IMR-90 (cell line): ENCODE measurements at regions not wholly inside any gene's neighbourhood (a gene's known extent, or its start where the extent isn't known, plus 50 kb on each side); places are given as distances from the start of the nearest gene placed in this dataset.

ENCODE experiments used
- ATAC-seq: fragments of 200-7000 bp; cut with Tn5 transposase; 2 replicates; pipeline ENCODE4 v1.9.1; 2020; ENCODE audit warnings: low read depth, mild to moderate bottlenecking, moderate library complexity
- BruUV-seq: library from RNA; stranded (reverse); fragments of 400-500 nt; replicated peaks from 2 replicates; lab custom pipeline; 2021; lab: Mats Ljungman, UMichigan
- CTCF ChIA-PET: fragments of 300-600 bp; formaldehyde crosslinking; extraction: SDS; loops from one replicate; lab custom pipeline; 2021; ENCODE audit warnings: antibody characterized with exemption; lab: Yijun Ruan, JAX
- POLR2A ChIA-PET: fragments of 300-600 bp; sonication (Branson Sonifier 250); formaldehyde crosslinking; loops from one replicate; lab custom pipeline; 2022; ENCODE audit warnings: antibody characterized with exemption; ENCODE audit not compliant: unreplicated experiment; lab: Charles Lee
- DNase-seq: peaks from one replicate; pipeline ENCODE4 v3.0.0; 2013
- H2AFZ ChIP-seq: replicated peaks from 2 replicates; pipeline ENCODE3; 2013; ENCODE audit warnings: low read length, mild to moderate bottlenecking; ENCODE audit not compliant: poor library complexity
- H2AK5ac ChIP-seq: 2 replicates; pipeline ENCODE4 v1.6.1; 2013; ENCODE audit warnings: low read depth, low read length, inconsistent platforms
- H2AK9ac ChIP-seq: replicated peaks from 2 replicates; pipeline ENCODE3; 2013; ENCODE audit warnings: mild to moderate bottlenecking, low read depth, low read length, moderate library complexity; ENCODE audit not compliant: poor library complexity
- H2BK120ac ChIP-seq: 2 replicates; pipeline ENCODE4 v1.6.1; 2013; ENCODE audit warnings: low read depth, low read length, inconsistent platforms
- H2BK15ac ChIP-seq: 3 replicates; pipeline ENCODE4 v1.6.1; 2013; ENCODE audit warnings: low read depth, low read length, inconsistent platforms
- H2BK20ac ChIP-seq: 2 replicates; pipeline ENCODE4 v1.6.1; 2013; ENCODE audit warnings: low read depth, mild to moderate bottlenecking, inconsistent platforms, low read length, moderate library complexity
- H2BK5ac ChIP-seq: 2 replicates; pipeline ENCODE4 v1.6.1; 2013; ENCODE audit warnings: mild to moderate bottlenecking, low read depth, low read length, inconsistent platforms; ENCODE audit not compliant: poor library complexity, severe bottlenecking
- H3K14ac ChIP-seq: replicated peaks from 2 replicates; pipeline ENCODE4 v1.6.1; 2013; ENCODE audit warnings: low read depth, low read length, inconsistent platforms
- H3K18ac ChIP-seq: 2 replicates; pipeline ENCODE4 v1.6.1; 2013; ENCODE audit warnings: low read depth, low read length, control low read depth
- H3K23ac ChIP-seq: 2 replicates; pipeline ENCODE4 v1.6.1; 2013; ENCODE audit warnings: low read depth, low read length, inconsistent platforms
- H3K27ac ChIP-seq: 2 replicates; pipeline ENCODE4 v1.5.1; 2013; ENCODE audit warnings: mild to moderate bottlenecking, control low read depth, low read length; ENCODE audit not compliant: insufficient read depth
- H3K27me3 ChIP-seq: 2 replicates; pipeline ENCODE4 v1.6.1; 2013; ENCODE audit warnings: low read length; ENCODE audit not compliant: control insufficient read depth, insufficient read depth
- H3K36me3 ChIP-seq: 2 replicates; pipeline ENCODE4 v1.6.1; 2013; ENCODE audit warnings: low read length, mixed read lengths; ENCODE audit not compliant: control insufficient read depth, insufficient read depth
- H3K4ac ChIP-seq: 2 replicates; pipeline ENCODE4 v1.6.1; 2013; ENCODE audit warnings: low read depth, low read length, inconsistent platforms
- H3K4me1 ChIP-seq: 2 replicates; pipeline ENCODE4 v1.6.1; 2013; ENCODE audit warnings: low read length, mixed read lengths; ENCODE audit not compliant: control insufficient read depth, insufficient read depth
- H3K4me2 ChIP-seq: 2 replicates; pipeline ENCODE4 v1.6.1; 2013; ENCODE audit warnings: low read depth, mild to moderate bottlenecking, control low read depth, low read length, moderate library complexity
- H3K4me3 ChIP-seq: 2 replicates; pipeline ENCODE4 v1.5.1; 2013; ENCODE audit warnings: low read depth, mild to moderate bottlenecking, control low read depth, low read length, moderate library complexity; ENCODE audit not compliant: insufficient read depth
- H3K56ac ChIP-seq: 2 replicates; pipeline ENCODE4 v1.6.1; 2013; ENCODE audit warnings: low read length, inconsistent platforms; ENCODE audit not compliant: insufficient read depth; ENCODE audit errors: extremely low read depth
- H3K79me1 ChIP-seq, 2 experiments: 2 replicates each; pipeline ENCODE4 v1.6.1; 2013; ENCODE audit warnings: low read length in 2 of 2, inconsistent platforms in 1 of 2, low read depth in 1 of 2
- H3K9ac ChIP-seq: 2 replicates; pipeline ENCODE4 v1.6.1; 2013; ENCODE audit warnings: low read depth, low read length, control low read depth
- H3K9me1 ChIP-seq: 2 replicates; pipeline ENCODE4 v1.6.1; 2013; ENCODE audit warnings: low read length, inconsistent platforms; ENCODE audit not compliant: insufficient read depth
- H3K9me3 ChIP-seq: 2 replicates; pipeline ENCODE4 v1.6.1; 2013; ENCODE audit warnings: low read length; ENCODE audit not compliant: control insufficient read depth, insufficient read depth
- H4K20me1 ChIP-seq: 2 replicates; pipeline ENCODE4 v1.6.1; 2013; ENCODE audit warnings: low read length, inconsistent platforms; ENCODE audit not compliant: insufficient read depth
- H4K5ac ChIP-seq: 2 replicates; pipeline ENCODE4 v1.6.1; 2013; ENCODE audit warnings: mild to moderate bottlenecking, low read depth, low read length, control low read depth
- H4K8ac ChIP-seq, 2 experiments: 2 replicates each; pipeline ENCODE4 v1.6.1; 2013; ENCODE audit warnings: low read depth in 2 of 2, low read length in 2 of 2, control low read depth in 1 of 2, inconsistent platforms in 1 of 2
- H4K91ac ChIP-seq: 2 replicates; pipeline ENCODE4 v1.6.1; 2013; ENCODE audit warnings: low read depth, low read length, inconsistent platforms; ENCODE audit not compliant: insufficient read depth
- BHLHE40 ChIP-seq: fragments of 150-350 bp; IDR thresholded peaks from 2 replicates; pipeline ENCODE4 v1.6.1; 2016; ENCODE audit warnings: mild to moderate bottlenecking, low read depth, low read length
- CEBPB ChIP-seq: IDR thresholded peaks from 2 replicates; pipeline ENCODE4 v1.6.1; 2012; ENCODE audit warnings: low read depth, low read length, improper control_type of control experiment
- CHD1 ChIP-seq: IDR thresholded peaks from 2 replicates; pipeline ENCODE4 v1.6.1; 2012; ENCODE audit warnings: low read depth, low read length, improper control_type of control experiment
- ELK1 ChIP-seq: fragments of 150-350 bp; IDR thresholded peaks from 2 replicates; pipeline ENCODE4 v1.6.1; 2016; ENCODE audit warnings: low read depth, mild to moderate bottlenecking, low read length, moderate library complexity, borderline replicate concordance
- FOS ChIP-seq: fragments of 150-350 bp; IDR thresholded peaks from 2 replicates; pipeline ENCODE4 v1.6.1; 2016; ENCODE audit warnings: low read depth, low read length
- MAZ ChIP-seq: IDR thresholded peaks from 2 replicates; pipeline ENCODE4 v1.6.1; 2012; ENCODE audit warnings: low read depth, mild to moderate bottlenecking, low read length, improper control_type of control experiment, moderate library complexity, borderline replicate concordance
- MXI1 ChIP-seq: IDR thresholded peaks from 2 replicates; pipeline ENCODE4 v1.6.1; 2012; ENCODE audit warnings: low read depth, mild to moderate bottlenecking, low read length, moderate library complexity, borderline replicate concordance
- NFE2L2 ChIP-seq: fragments of 150-350 bp; IDR thresholded peaks from 2 replicates; pipeline ENCODE4 v1.6.1; 2016; ENCODE audit warnings: low read depth, mild to moderate bottlenecking, low read length
- POLR2A ChIP-seq: IDR thresholded peaks from 2 replicates; pipeline ENCODE4 v1.6.1; 2012; ENCODE audit warnings: mild to moderate bottlenecking, low read depth, low read length
- RAD21 ChIP-seq: IDR thresholded peaks from 2 replicates; pipeline ENCODE4 v1.6.1; 2012; ENCODE audit warnings: low read length, improper control_type of control experiment
- RCOR1 ChIP-seq: IDR thresholded peaks from 2 replicates; pipeline ENCODE4 v1.6.1; 2012; ENCODE audit warnings: mild to moderate bottlenecking, low read length, improper control_type of control experiment; ENCODE audit not compliant: insufficient replicate concordance
- RFX5 ChIP-seq: IDR thresholded peaks from 2 replicates; pipeline ENCODE4 v1.8.0; 2012; ENCODE audit warnings: low read depth, mild to moderate bottlenecking, low read length, moderate library complexity
- SMC3 ChIP-seq: fragments of 150-350 bp; IDR thresholded peaks from 2 replicates; pipeline ENCODE4 v1.6.1; 2016; ENCODE audit warnings: low read depth, mild to moderate bottlenecking, antibody characterized with exemption, low read length, moderate library complexity
- dilution Hi-C: fragments of 300-500 bp; cut with HindIII; formaldehyde crosslinking; loops from one replicate; pipeline ENCODE4 v1.14.3; 2018; ENCODE audit warnings: low sequenced_read_pairs; ENCODE audit not compliant: unreplicated experiment
- in situ Hi-C: fragments of 300-500 bp; cut with MboI; formaldehyde crosslinking; loops from 3 replicates; pipeline ENCODE4 v1.14.3; 2019; ENCODE audit warnings: low sequenced_read_pairs, inconsistent platforms, mixed read lengths
- intact Hi-C: fragments of 100-400 bp; cut with micrococcal nuclease; formaldehyde crosslinking; loops from 2 replicates; pipeline ENCODE4 v1.10.0; 2022
- TF ChIP-seq, protein P1 (sequence below): fragments of 150-350 bp; IDR thresholded peaks from 2 replicates; pipeline ENCODE4 v1.6.1; 2017; ENCODE audit warnings: mild to moderate bottlenecking, antibody characterized with exemption, low read length, low read depth
- TF ChIP-seq, protein P2 (sequence below): conservative IDR thresholded peaks from 2 replicates; pipeline ENCODE4 v1.5.1; 2012; ENCODE audit warnings: mild to moderate bottlenecking, low read depth, low read length, improper control_type of control experiment

GRCh38 chr5:28557114-28557513 lies 1518.7 kb upstream of the CDH9 start:
- Histone ChIP-seq H4K8ac (no peak overlapping the region), H3K14ac (no peak overlapping the region), H3K27me3 (no peaks in the 10 kb centered on the region), H4K5ac (no peak overlapping the region), H3K4ac (no peak overlapping the region), H3K9me1 (no peaks in the 10 kb centered on the region), H3K27ac (no peak overlapping the region), H2BK15ac (no peak overlapping the region), H2BK5ac (no peak overlapping the region), H2AK5ac (no peak overlapping the region), H3K4me3 (no peak overlapping the region), H4K20me1 (no peaks in the 10 kb centered on the region), H3K9me3 (peaks cover 11% of the 10 kb centered on the region; the same call in 1 of the 2 replicates), H2AK9ac (no peak overlapping the region), H4K91ac (no peak overlapping the region), H3K4me1 (no peaks in the 10 kb centered on the region), H3K9ac (no peak overlapping the region), H3K79me1 (no peaks in the 10 kb centered on the region), H3K36me3 (no peaks in the 10 kb centered on the region), H2AFZ (no peak overlapping the region), H2BK120ac (no peak overlapping the region), H3K56ac (no peak overlapping the region), H3K4me2 (no peak overlapping the region), H2BK20ac (no peak overlapping the region), H3K18ac (no peak overlapping the region), H3K23ac (no peak overlapping the region)
- DNase-seq (no peak), ATAC-seq (no peak)
- intact Hi-C loops: no loop called here
- POLR2A ChIA-PET: no interaction called here
- BruUV-seq: no TSS peak
- in situ Hi-C loops: no loop called here
- TF ChIP-seq, protein P1, sequence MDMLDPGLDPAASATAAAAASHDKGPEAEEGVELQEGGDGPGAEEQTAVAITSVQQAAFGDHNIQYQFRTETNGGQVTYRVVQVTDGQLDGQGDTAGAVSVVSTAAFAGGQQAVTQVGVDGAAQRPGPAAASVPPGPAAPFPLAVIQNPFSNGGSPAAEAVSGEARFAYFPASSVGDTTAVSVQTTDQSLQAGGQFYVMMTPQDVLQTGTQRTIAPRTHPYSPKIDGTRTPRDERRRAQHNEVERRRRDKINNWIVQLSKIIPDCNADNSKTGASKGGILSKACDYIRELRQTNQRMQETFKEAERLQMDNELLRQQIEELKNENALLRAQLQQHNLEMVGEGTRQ: no peak
- TF ChIP-seq CEBPB (no peak), RCOR1 (no peak), POLR2A (no peak), CHD1 (no peak), MXI1 (no peak), NFE2L2 (no peak), MAZ (no peak), FOS (no peak), BHLHE40 (no peak), SMC3 (no peak), RFX5 (no peak), RAD21 (no peak), ELK1 (no peak)
- TF ChIP-seq, protein P2, sequence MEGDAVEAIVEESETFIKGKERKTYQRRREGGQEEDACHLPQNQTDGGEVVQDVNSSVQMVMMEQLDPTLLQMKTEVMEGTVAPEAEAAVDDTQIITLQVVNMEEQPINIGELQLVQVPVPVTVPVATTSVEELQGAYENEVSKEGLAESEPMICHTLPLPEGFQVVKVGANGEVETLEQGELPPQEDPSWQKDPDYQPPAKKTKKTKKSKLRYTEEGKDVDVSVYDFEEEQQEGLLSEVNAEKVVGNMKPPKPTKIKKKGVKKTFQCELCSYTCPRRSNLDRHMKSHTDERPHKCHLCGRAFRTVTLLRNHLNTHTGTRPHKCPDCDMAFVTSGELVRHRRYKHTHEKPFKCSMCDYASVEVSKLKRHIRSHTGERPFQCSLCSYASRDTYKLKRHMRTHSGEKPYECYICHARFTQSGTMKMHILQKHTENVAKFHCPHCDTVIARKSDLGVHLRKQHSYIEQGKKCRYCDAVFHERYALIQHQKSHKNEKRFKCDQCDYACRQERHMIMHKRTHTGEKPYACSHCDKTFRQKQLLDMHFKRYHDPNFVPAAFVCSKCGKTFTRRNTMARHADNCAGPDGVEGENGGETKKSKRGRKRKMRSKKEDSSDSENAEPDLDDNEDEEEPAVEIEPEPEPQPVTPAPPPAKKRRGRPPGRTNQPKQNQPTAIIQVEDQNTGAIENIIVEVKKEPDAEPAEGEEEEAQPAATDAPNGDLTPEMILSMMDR: no peak
- CTCF ChIA-PET: no interaction called here
- dilution Hi-C loops: no loop called here
